RPMI8226 (cell line): ENCODE measurements at regions not wholly inside any gene's neighbourhood (a gene's known extent, or its start where the extent isn't known, plus 50 kb on each side); places are given as distances from the start of the nearest gene placed in this dataset.
"Not testable (repeated sequence)": the region's sequence is repeated elsewhere in the genome, so short reads cannot be mapped to it uniquely, and the experiment has no call there.

ENCODE experiments used
- DNase-seq: peaks from one replicate; pipeline ENCODE4 v3.0.0-alpha.2; 2015

- no peak for DNase-seq
Observed at GRCh38 chr10:109030581-109031210, 892.6 kb downstream of the XPNPEP1 start.

- no peak for DNase-seq
Observed at GRCh38 chr10:109029870-109030269, 893.4 kb downstream of the XPNPEP1 start.

GRCh38 chr10:109027534-109028185, 895.7 kb downstream of the XPNPEP1 start:
- no peak for DNase-seq

GRCh38 chr10:109025172-109025571, 898.1 kb downstream of the XPNPEP1 start:
- no peak for DNase-seq

GRCh38 chr10:109022417-109023049, 900.8 kb downstream of the XPNPEP1 start:
- DNase-seq = no peak

- no peak for DNase-seq
Observed at GRCh38 chr10:109019001-109019424, 904.3 kb downstream of the XPNPEP1 start.

- no peak for DNase-seq
Observed at GRCh38 chr10:109007514-109007913, 915.8 kb downstream of the XPNPEP1 start.

GRCh38 chr10:108990441-108990840, 932.9 kb downstream of the XPNPEP1 start:
- DNase-seq = no peak

GRCh38 chr10:108989976-108990375, 933.3 kb downstream of the XPNPEP1 start:
- no peak for DNase-seq

GRCh38 chr10:108982159-108982558, 941.2 kb downstream of the XPNPEP1 start:
- no peak for DNase-seq

- no peak for DNase-seq
Observed at GRCh38 chr10:108980869-108981268, 942.4 kb downstream of the XPNPEP1 start.

GRCh38 chr10:108975459-108976058, 947.8 kb downstream of the XPNPEP1 start:
- no peak for DNase-seq

- DNase-seq = peak; percentile 21
Observed at GRCh38 chr10:108970016-108970415, 953.3 kb downstream of the XPNPEP1 start.

GRCh38 chr10:108966411-108966810, 956.9 kb downstream of the XPNPEP1 start:
- no peak for DNase-seq

GRCh38 chr10:108966005-108966404, 957.3 kb downstream of the XPNPEP1 start:
- no peak for DNase-seq

GRCh38 chr10:108962172-108962571, 961.1 kb downstream of the XPNPEP1 start:
- no peak for DNase-seq

- no peak for DNase-seq
Observed at GRCh38 chr10:108957681-108958080, 965.6 kb downstream of the XPNPEP1 start.

- DNase-seq = no peak
Observed at GRCh38 chr10:108956149-108956548, 967.2 kb downstream of the XPNPEP1 start.

- not testable (repeated sequence) for DNase-seq
Observed at GRCh38 chr10:108920029-108920428, 1003.3 kb downstream of the XPNPEP1 start.

GRCh38 chr10:108913300-108913699, 1010.0 kb downstream of the XPNPEP1 start:
- DNase-seq = peak; percentile 33

- DNase-seq = peak; percentile 2
Observed at GRCh38 chr10:108911814-108912541, 1011.3 kb downstream of the XPNPEP1 start.

GRCh38 chr10:108908096-108908495, 1015.2 kb downstream of the XPNPEP1 start:
- DNase-seq = no peak

GRCh38 chr10:108905821-108906220, 1017.5 kb downstream of the XPNPEP1 start:
- no peak for DNase-seq
